ENCODE measurements at regions not wholly inside any gene's neighbourhood (a gene's known extent, or its start where the extent isn't known, plus 50 kb on each side); places are given as distances from the start of the nearest gene placed in this dataset.

DNA sequence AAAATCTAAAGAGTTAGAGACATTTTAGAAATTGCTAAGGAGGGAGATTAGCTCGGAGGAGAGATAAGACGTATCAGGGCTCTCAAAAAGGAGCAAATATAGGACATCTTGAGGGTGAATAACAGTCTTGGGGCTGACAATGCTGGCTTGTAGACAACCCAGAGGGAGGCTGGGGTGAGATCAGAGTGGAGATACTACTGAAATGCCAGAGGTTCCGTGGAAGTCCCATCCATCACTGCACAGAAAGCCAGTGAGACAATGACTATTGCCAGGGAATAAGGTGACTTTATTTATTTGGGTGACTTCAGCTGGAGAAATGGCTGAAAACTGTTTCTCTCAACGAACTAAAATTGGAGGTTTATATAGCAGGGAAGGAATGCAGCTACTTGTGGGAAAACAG lies 838.1 kb upstream of the AGA start:
- H3K27ac ChIP-seq (ENCODE audit: low read depth in 1 of 2, low read length in 1 of 2), result no peak overlapping the region
- TF ChIP-seq, protein P1, sequence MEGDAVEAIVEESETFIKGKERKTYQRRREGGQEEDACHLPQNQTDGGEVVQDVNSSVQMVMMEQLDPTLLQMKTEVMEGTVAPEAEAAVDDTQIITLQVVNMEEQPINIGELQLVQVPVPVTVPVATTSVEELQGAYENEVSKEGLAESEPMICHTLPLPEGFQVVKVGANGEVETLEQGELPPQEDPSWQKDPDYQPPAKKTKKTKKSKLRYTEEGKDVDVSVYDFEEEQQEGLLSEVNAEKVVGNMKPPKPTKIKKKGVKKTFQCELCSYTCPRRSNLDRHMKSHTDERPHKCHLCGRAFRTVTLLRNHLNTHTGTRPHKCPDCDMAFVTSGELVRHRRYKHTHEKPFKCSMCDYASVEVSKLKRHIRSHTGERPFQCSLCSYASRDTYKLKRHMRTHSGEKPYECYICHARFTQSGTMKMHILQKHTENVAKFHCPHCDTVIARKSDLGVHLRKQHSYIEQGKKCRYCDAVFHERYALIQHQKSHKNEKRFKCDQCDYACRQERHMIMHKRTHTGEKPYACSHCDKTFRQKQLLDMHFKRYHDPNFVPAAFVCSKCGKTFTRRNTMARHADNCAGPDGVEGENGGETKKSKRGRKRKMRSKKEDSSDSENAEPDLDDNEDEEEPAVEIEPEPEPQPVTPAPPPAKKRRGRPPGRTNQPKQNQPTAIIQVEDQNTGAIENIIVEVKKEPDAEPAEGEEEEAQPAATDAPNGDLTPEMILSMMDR (IDR thresholded peaks at IDR 0.05; ENCODE audit: control extremely low read depth, extremely low read depth), result no peak
- no peak for ATAC-seq (ENCODE audit: insufficient read depth, low FRiP score)
- H3K4me3 ChIP-seq, result no peak overlapping the region
- H3K9ac ChIP-seq (ENCODE audit: insufficient read depth in 1 of 2, low read length in 2 of 2), result no peak overlapping the region
- no peaks in the 10 kb centered on the region for H3K27me3 ChIP-seq (ENCODE audit: control insufficient read depth in 3 of 3, insufficient read depth in 3 of 3, low read length in 2 of 3)
- WGBS, 2 donors, result 40 to 57% methylated on average over 4 of the region's 4 CpGs
- no peaks in the 10 kb centered on the region for H3K36me3 ChIP-seq (ENCODE audit: control insufficient read depth in 4 of 4, insufficient read depth in 4 of 4, low read length in 4 of 4)
- DNase-seq, result no peak
- no peaks in the 10 kb centered on the region for H3K9me3 ChIP-seq (ENCODE audit: control insufficient read depth in 4 of 4, insufficient read depth in 3 of 4, low read length in 3 of 4)
- no peaks in the 10 kb centered on the region for H3K4me1 ChIP-seq (ENCODE audit: control insufficient read depth in 5 of 5, insufficient read depth in 5 of 5, low read length in 5 of 5)

DNA sequence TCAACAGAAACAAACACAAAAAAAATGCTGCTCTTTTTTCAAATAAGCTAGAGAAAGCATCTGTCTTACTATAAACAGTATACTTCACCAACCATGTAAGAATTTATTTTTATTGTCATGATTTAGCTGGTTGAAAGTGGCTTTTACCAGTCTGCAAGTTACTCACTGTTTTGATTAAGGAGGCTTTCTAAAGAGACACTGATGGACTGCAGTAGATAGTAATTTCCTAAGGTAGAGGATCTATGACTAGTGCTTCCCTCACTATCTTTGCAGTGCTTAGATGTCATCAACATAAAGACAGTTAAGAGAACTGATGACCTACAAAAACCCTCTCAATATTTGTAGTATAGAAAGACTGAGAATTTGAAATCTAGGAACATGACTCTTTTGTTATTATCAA lies 846.2 kb upstream of the AGA start:
- peaks cover 0 to 4% (median 1%) of the 10 kb centered on the region in 4 donors for H3K9me3 ChIP-seq (ENCODE audit: control insufficient read depth in 4 of 4, insufficient read depth in 3 of 4, low read length in 3 of 4)
- H3K27ac ChIP-seq (ENCODE audit: low read depth in 1 of 2, low read length in 1 of 2), result no peak overlapping the region
- peaks cover 0 to 6% (median 0%) of the 10 kb centered on the region in 5 donors for H3K4me1 ChIP-seq (ENCODE audit: control insufficient read depth in 5 of 5, insufficient read depth in 5 of 5, low read length in 5 of 5)
- no peaks in the 10 kb centered on the region for H3K27me3 ChIP-seq (ENCODE audit: control insufficient read depth in 3 of 3, insufficient read depth in 3 of 3, low read length in 2 of 3)
- no peaks in the 10 kb centered on the region for H3K36me3 ChIP-seq (ENCODE audit: control insufficient read depth in 4 of 4, insufficient read depth in 4 of 4, low read length in 4 of 4)
- DNase-seq (no peak), ATAC-seq (ENCODE audit: insufficient read depth, low FRiP score) (no peak)
- TF ChIP-seq, protein P1 (IDR thresholded peaks at IDR 0.05; ENCODE audit: control extremely low read depth, extremely low read depth), result no peak
- no peak overlapping the region for H3K9ac ChIP-seq (ENCODE audit: insufficient read depth in 1 of 2, low read length in 2 of 2)
- H3K4me3 ChIP-seq, result no peak overlapping the region

DNA sequence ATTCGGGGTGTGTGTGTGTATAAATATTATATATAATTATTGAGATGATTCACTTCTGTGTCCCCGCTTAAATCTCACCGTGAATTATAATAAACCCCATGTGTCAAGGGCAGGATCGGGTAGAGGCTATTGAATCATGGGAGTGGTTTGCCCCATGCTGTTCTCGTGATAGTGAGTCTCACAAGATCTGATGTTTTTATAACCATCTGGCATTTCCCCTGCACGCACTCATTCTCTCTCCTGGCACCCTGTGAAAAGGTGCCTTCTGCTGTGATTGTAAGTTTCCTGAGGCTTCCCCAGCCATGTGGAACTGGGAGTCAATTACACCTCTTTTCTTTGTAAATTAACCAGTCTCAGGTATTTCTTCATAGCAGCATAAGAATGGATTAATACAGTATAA lies 851.4 kb upstream of the AGA start:
- H3K4me1 ChIP-seq (ENCODE audit: control insufficient read depth in 5 of 5, insufficient read depth in 5 of 5, low read length in 5 of 5), result no peaks in the 10 kb centered on the region
- no peak overlapping the region for H3K4me3 ChIP-seq
- ATAC-seq (ENCODE audit: insufficient read depth, low FRiP score) (no peak), DNase-seq (no peak)
- TF ChIP-seq, protein P1 (IDR thresholded peaks at IDR 0.05; ENCODE audit: control extremely low read depth, extremely low read depth), result no peak
- 85 to 86% methylated on average over 6 of the region's 6 CpGs for WGBS, 2 donors
- H3K9me3 ChIP-seq (ENCODE audit: control insufficient read depth in 4 of 4, insufficient read depth in 3 of 4, low read length in 3 of 4), result peaks cover 0 to 3% (median 0%) of the 10 kb centered on the region in 4 donors
- H3K9ac ChIP-seq (ENCODE audit: insufficient read depth in 1 of 2, low read length in 2 of 2), result no peak overlapping the region
- no peak overlapping the region for H3K27ac ChIP-seq (ENCODE audit: low read depth in 1 of 2, low read length in 1 of 2)
- H3K27me3 ChIP-seq (ENCODE audit: control insufficient read depth in 3 of 3, insufficient read depth in 3 of 3, low read length in 2 of 3), result no peaks in the 10 kb centered on the region
- H3K36me3 ChIP-seq (ENCODE audit: control insufficient read depth in 4 of 4, insufficient read depth in 4 of 4, low read length in 4 of 4), result no peaks in the 10 kb centered on the region

DNA sequence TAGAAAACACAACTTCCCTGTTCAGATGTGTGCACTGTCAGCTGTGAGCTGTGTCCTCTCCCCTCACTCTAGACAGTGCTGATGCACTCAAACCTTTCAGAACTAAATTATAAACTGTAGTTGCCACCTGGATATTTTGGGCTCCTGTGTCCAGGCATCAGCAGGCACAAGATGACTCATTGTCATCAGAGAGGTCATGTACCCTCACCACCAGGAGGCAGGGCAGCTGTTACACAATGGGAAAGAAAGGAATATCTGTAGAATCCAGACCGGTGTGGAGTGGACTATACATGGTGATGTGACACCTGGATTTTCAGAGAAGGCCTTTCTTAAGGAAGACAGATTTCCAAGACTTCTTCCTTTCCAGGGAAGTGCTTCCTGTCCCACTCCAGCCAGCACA lies 854.4 kb upstream of the AGA start:
- ATAC-seq (ENCODE audit: insufficient read depth, low FRiP score) (no peak), DNase-seq (no peak)
- H3K4me1 ChIP-seq (ENCODE audit: control insufficient read depth in 5 of 5, insufficient read depth in 5 of 5, low read length in 5 of 5), result no peaks in the 10 kb centered on the region
- no peaks in the 10 kb centered on the region for H3K27me3 ChIP-seq (ENCODE audit: control insufficient read depth in 3 of 3, insufficient read depth in 3 of 3, low read length in 2 of 3)
- no peak overlapping the region for H3K4me3 ChIP-seq
- no peaks in the 10 kb centered on the region for H3K36me3 ChIP-seq (ENCODE audit: control insufficient read depth in 4 of 4, insufficient read depth in 4 of 4, low read length in 4 of 4)
- no peaks in the 10 kb centered on the region for H3K9me3 ChIP-seq (ENCODE audit: control insufficient read depth in 4 of 4, insufficient read depth in 3 of 4, low read length in 3 of 4)
- WGBS, 2 donors, result 90 to 93% methylated on average over 1 of the region's 1 CpG
- TF ChIP-seq, protein P1 (IDR thresholded peaks at IDR 0.05; ENCODE audit: control extremely low read depth, extremely low read depth), result no peak
- H3K27ac ChIP-seq (ENCODE audit: low read depth in 1 of 2, low read length in 1 of 2), result no peak overlapping the region
- no peak overlapping the region for H3K9ac ChIP-seq (ENCODE audit: insufficient read depth in 1 of 2, low read length in 2 of 2)
